ENCODE measurements at regions not wholly inside any gene's neighbourhood (a gene's known extent, or its start where the extent isn't known, plus 50 kb on each side); places are given as distances from the start of the nearest gene placed in this dataset.

GRCh38 chr21:41011098-41011731 is 156.7 kb upstream of the BACE2 start:
- WGBS (ENCODE audit: insufficient coverage, insufficient read length) = no CpG with 5 or more reads among the region's 16 CpGs
- Histone ChIP-seq H3K4me1 (ENCODE audit: control insufficient read depth, insufficient read depth, low read length) (peaks cover 3% of the 10 kb centered on the region; the same call in 1 of the 2 replicates), H3K27me3 (ENCODE audit: control insufficient read depth, insufficient read depth, low read length) (no peaks in the 10 kb centered on the region), H3K36me3 (ENCODE audit: control insufficient read depth, insufficient read depth, low read length) (no peaks in the 10 kb centered on the region), H3K4me3 (ENCODE audit: low read length) (no peak overlapping the region), H3K9me3 (ENCODE audit: control insufficient read depth, insufficient read depth, low read length) (no peaks in the 10 kb centered on the region), H3K27ac (ENCODE audit: low read length) (no peak overlapping the region)
- no peak for DNase-seq (ENCODE audit: low read depth, low spot score)

GRCh38 chr21:41011951-41012366 is 156.0 kb upstream of the BACE2 start:
- WGBS (ENCODE audit: insufficient coverage, insufficient read length) = no CpG with 5 or more reads among the region's 16 CpGs
- peaks cover 3% of the 10 kb centered on the region; the same call in 1 of the 2 replicates for H3K4me1 ChIP-seq (ENCODE audit: control insufficient read depth, insufficient read depth, low read length)
- no peaks in the 10 kb centered on the region for H3K36me3 ChIP-seq (ENCODE audit: control insufficient read depth, insufficient read depth, low read length)
- H3K27ac ChIP-seq (ENCODE audit: low read length) = no peak overlapping the region
- no peaks in the 10 kb centered on the region for H3K9me3 ChIP-seq (ENCODE audit: control insufficient read depth, insufficient read depth, low read length)
- H3K4me3 ChIP-seq (ENCODE audit: low read length) = no peak overlapping the region
- H3K27me3 ChIP-seq (ENCODE audit: control insufficient read depth, insufficient read depth, low read length) = no peaks in the 10 kb centered on the region
- DNase-seq (ENCODE audit: low read depth, low spot score) = no peak

- Histone ChIP-seq H3K36me3 (ENCODE audit: control insufficient read depth, insufficient read depth, low read length) (no peaks in the 10 kb centered on the region), H3K9me3 (ENCODE audit: control insufficient read depth, insufficient read depth, low read length) (no peaks in the 10 kb centered on the region), H3K4me1 (ENCODE audit: control insufficient read depth, insufficient read depth, low read length) (peaks cover 3% of the 10 kb centered on the region; the same call in 1 of the 2 replicates), H3K27me3 (ENCODE audit: control insufficient read depth, insufficient read depth, low read length) (no peaks in the 10 kb centered on the region), H3K27ac (ENCODE audit: low read length) (no peak overlapping the region), H3K4me3 (ENCODE audit: low read length) (no peak overlapping the region)
- 100% methylated on average over 3 of the region's 3 CpGs for WGBS (ENCODE audit: insufficient coverage, insufficient read length)
- no peak for DNase-seq (ENCODE audit: low read depth, low spot score)
Observed at GRCh38 chr21:41012425-41012824, 155.5 kb upstream of the BACE2 start.

DNA sequence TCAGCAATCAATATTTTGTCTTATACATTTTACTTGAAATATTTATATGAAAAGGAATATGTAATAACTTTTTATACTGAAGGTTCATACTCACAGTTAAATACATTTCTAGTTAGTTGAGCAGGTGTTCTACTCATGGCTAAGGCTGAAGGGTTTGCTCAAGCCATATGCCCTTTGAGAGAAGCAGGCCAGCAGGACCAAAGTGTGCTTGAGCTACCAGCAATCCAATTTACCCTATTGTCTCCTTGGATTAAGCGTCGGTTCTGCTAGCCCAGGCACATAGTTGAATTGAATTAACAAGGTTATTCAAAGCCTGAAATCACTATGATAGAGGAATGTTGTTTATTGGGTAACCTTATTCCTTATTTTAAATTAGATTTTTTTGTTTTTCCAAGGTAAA is 151.5 kb upstream of the BACE2 start:
- no peaks in the 10 kb centered on the region for H3K27me3 ChIP-seq (ENCODE audit: control insufficient read depth, insufficient read depth, low read length)
- no peaks in the 10 kb centered on the region for H3K9me3 ChIP-seq (ENCODE audit: control insufficient read depth, insufficient read depth, low read length)
- H3K4me1 ChIP-seq (ENCODE audit: control insufficient read depth, insufficient read depth, low read length) = no peaks in the 10 kb centered on the region
- no peak overlapping the region for H3K4me3 ChIP-seq (ENCODE audit: low read length)
- no peaks in the 10 kb centered on the region for H3K36me3 ChIP-seq (ENCODE audit: control insufficient read depth, insufficient read depth, low read length)
- H3K27ac ChIP-seq (ENCODE audit: low read length) = no peak overlapping the region
- DNase-seq (ENCODE audit: low read depth, low spot score) = no peak
- no CpG with 5 or more reads among the region's 2 CpGs for WGBS (ENCODE audit: insufficient coverage, insufficient read length)

GRCh38 chr21:41018431-41018830 is 149.5 kb upstream of the BACE2 start:
- Histone ChIP-seq H3K4me1 (ENCODE audit: control insufficient read depth, insufficient read depth, low read length) (no peaks in the 10 kb centered on the region), H3K9me3 (ENCODE audit: control insufficient read depth, insufficient read depth, low read length) (no peaks in the 10 kb centered on the region), H3K4me3 (ENCODE audit: low read length) (no peak overlapping the region), H3K27ac (ENCODE audit: low read length) (no peak overlapping the region), H3K27me3 (ENCODE audit: control insufficient read depth, insufficient read depth, low read length) (no peaks in the 10 kb centered on the region), H3K36me3 (ENCODE audit: control insufficient read depth, insufficient read depth, low read length) (no peaks in the 10 kb centered on the region)
- no CpG with 5 or more reads among the region's 2 CpGs for WGBS (ENCODE audit: insufficient coverage, insufficient read length)
- DNase-seq (ENCODE audit: low read depth, low spot score) = no peak

DNA sequence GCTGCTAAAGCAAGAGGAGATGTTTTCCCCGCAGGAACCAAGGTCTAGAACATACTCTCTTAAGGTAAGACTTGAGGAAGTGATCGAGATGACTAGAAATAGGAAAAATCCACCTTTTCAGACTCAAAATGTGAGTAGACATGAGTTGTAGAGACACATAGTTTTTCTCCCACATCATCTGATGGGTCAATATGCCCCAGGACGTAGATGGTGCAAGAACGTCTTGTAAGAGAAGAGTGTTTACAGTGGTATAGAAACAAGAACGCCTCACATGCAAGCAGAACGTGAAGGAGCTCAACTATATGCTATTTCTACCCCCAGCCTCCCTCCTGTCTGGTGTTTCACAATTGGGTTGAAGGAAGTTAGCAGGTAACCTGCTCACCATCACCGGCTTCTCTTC is 144.0 kb upstream of the BACE2 start:
- no peaks in the 10 kb centered on the region for H3K27me3 ChIP-seq (ENCODE audit: control insufficient read depth, insufficient read depth, low read length)
- WGBS (ENCODE audit: insufficient coverage, insufficient read length) = no CpG with 5 or more reads among the region's 7 CpGs
- H3K27ac ChIP-seq (ENCODE audit: low read length) = no peak overlapping the region
- no peaks in the 10 kb centered on the region for H3K9me3 ChIP-seq (ENCODE audit: control insufficient read depth, insufficient read depth, low read length)
- no peak overlapping the region for H3K4me3 ChIP-seq (ENCODE audit: low read length)
- H3K4me1 ChIP-seq (ENCODE audit: control insufficient read depth, insufficient read depth, low read length) = no peaks in the 10 kb centered on the region
- DNase-seq (ENCODE audit: low read depth, low spot score) = no peak
- no peaks in the 10 kb centered on the region for H3K36me3 ChIP-seq (ENCODE audit: control insufficient read depth, insufficient read depth, low read length)

DNA sequence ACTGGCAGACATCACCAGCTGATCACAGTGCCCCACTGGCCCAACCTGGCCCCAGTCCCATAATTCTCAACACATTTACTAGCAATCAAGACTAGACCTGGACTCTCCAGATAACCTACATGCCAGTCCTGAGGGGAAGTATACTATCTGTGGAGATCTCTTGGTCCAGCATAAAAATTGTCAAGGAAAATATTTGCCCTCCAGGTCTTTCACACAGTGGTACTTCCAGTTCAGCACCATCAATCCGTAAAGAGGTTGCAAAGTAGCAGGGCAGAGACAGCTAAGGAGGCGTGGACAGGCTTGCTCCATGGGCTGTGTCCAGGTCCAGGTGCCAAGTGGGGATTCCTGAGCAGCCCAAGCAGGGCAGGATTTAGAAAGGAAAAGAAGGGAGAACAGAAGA is 143.6 kb upstream of the BACE2 start:
- no peak overlapping the region for H3K4me3 ChIP-seq (ENCODE audit: low read length)
- DNase-seq (ENCODE audit: low read depth, low spot score) = no peak
- no peaks in the 10 kb centered on the region for H3K36me3 ChIP-seq (ENCODE audit: control insufficient read depth, insufficient read depth, low read length)
- no CpG with 5 or more reads among the region's 2 CpGs for WGBS (ENCODE audit: insufficient coverage, insufficient read length)
- no peak overlapping the region for H3K27ac ChIP-seq (ENCODE audit: low read length)
- H3K27me3 ChIP-seq (ENCODE audit: control insufficient read depth, insufficient read depth, low read length) = no peaks in the 10 kb centered on the region
- H3K4me1 ChIP-seq (ENCODE audit: control insufficient read depth, insufficient read depth, low read length) = no peaks in the 10 kb centered on the region
- H3K9me3 ChIP-seq (ENCODE audit: control insufficient read depth, insufficient read depth, low read length) = no peaks in the 10 kb centered on the region

- no peak overlapping the region for H3K27ac ChIP-seq (ENCODE audit: low read length)
- H3K36me3 ChIP-seq (ENCODE audit: control insufficient read depth, insufficient read depth, low read length) = no peaks in the 10 kb centered on the region
- H3K4me1 ChIP-seq (ENCODE audit: control insufficient read depth, insufficient read depth, low read length) = no peaks in the 10 kb centered on the region
- no CpG with 5 or more reads among the region's 13 CpGs for WGBS (ENCODE audit: insufficient coverage, insufficient read length)
- H3K4me3 ChIP-seq (ENCODE audit: low read length) = no peak overlapping the region
- H3K27me3 ChIP-seq (ENCODE audit: control insufficient read depth, insufficient read depth, low read length) = no peaks in the 10 kb centered on the region
- no peaks in the 10 kb centered on the region for H3K9me3 ChIP-seq (ENCODE audit: control insufficient read depth, insufficient read depth, low read length)
- no peak for DNase-seq (ENCODE audit: low read depth, low spot score)
Observed at GRCh38 chr21:41024746-41025254, 143.2 kb upstream of the BACE2 start.

DNA sequence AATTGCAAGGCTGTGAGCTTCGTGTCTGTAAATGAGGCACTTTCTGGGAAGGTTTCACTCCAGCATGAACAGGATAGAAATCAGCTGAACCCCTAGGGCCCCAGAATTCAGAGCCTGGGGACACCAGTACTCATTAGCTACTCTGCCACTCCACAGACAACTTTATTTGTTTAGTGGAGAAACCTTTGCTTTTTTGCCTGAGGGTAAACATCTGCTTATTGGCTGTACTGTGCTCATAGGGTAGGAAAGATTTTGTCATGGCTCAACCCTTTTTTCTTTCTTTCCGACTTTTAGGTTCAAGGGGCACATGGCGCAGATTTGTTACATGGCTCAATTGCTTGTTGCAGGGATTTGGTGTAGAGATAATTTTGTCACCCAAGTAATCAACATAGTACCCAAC is 138.4 kb upstream of the BACE2 start:
- DNase-seq (ENCODE audit: low read depth, low spot score) = no peak
- H3K36me3 ChIP-seq (ENCODE audit: control insufficient read depth, insufficient read depth, low read length) = no peaks in the 10 kb centered on the region
- H3K9me3 ChIP-seq (ENCODE audit: control insufficient read depth, insufficient read depth, low read length) = no peaks in the 10 kb centered on the region
- no peak overlapping the region for H3K4me3 ChIP-seq (ENCODE audit: low read length)
- H3K4me1 ChIP-seq (ENCODE audit: control insufficient read depth, insufficient read depth, low read length) = no peaks in the 10 kb centered on the region
- H3K27ac ChIP-seq (ENCODE audit: low read length) = no peak overlapping the region
- no peaks in the 10 kb centered on the region for H3K27me3 ChIP-seq (ENCODE audit: control insufficient read depth, insufficient read depth, low read length)
- WGBS (ENCODE audit: insufficient coverage, insufficient read length) = no CpG with 5 or more reads among the region's 3 CpGs

DNA sequence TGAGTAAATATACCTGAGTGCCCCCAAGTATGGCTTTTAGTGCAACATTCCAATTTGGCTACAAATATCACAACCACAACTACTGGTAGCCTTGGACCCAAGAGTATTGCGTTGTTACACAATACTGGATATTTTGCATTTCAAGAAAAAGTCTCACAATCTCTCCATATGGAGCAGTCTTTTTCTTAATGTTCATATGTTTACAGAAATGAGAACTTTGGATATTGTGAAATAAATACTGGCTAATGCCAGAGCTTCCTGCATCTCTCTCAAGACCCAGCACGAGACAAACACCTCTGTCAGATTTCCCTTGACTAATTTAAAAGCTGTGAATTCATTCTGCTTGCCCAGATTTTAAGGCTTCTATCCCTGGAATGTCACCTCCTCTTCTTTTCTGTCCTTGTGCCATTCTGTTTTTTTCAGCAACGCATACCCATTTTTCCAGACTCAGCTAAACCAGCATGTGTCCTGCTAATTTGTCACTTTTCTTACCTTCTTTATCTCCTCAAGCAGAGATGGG is 136.2 kb upstream of the BACE2 start:
- no peaks in the 10 kb centered on the region for H3K36me3 ChIP-seq (ENCODE audit: control insufficient read depth, insufficient read depth, low read length)
- H3K4me1 ChIP-seq (ENCODE audit: control insufficient read depth, insufficient read depth, low read length) = no peaks in the 10 kb centered on the region
- H3K9me3 ChIP-seq (ENCODE audit: control insufficient read depth, insufficient read depth, low read length) = no peaks in the 10 kb centered on the region
- H3K27me3 ChIP-seq (ENCODE audit: control insufficient read depth, insufficient read depth, low read length) = no peaks in the 10 kb centered on the region
- H3K27ac ChIP-seq (ENCODE audit: low read length) = no peak overlapping the region
- H3K4me3 ChIP-seq (ENCODE audit: low read length) = no peak overlapping the region
- no CpG with 5 or more reads among the region's 3 CpGs for WGBS (ENCODE audit: insufficient coverage, insufficient read length)
- no peak for DNase-seq (ENCODE audit: low read depth, low spot score)

DNA sequence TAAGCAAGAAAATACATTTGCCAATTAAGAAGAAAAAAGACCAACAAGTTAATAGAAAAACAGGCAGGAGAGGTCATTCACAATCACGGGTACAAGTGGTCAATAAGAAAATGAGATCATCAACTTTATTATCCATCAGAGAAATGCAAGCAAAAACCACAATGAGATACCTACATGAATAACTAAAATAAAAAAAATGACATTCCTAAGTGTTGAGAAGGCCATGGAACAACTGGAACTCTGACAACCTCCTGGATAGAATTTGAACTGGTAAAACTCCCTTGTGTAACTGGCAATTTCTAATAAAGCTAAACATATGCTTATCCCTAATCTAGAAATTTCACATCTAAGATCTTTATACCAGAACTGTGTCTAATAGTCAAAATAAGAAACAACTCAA is 135.4 kb upstream of the BACE2 start:
- no peaks in the 10 kb centered on the region for H3K27me3 ChIP-seq (ENCODE audit: control insufficient read depth, insufficient read depth, low read length)
- WGBS (ENCODE audit: insufficient coverage, insufficient read length) = no CpG with 5 or more reads among the region's 1 CpG
- DNase-seq (ENCODE audit: low read depth, low spot score) = no peak

More for the DNA sequence above, 135.4 kb upstream of the BACE2 start:
- Histone ChIP-seq H3K27ac (ENCODE audit: low read length) (no peak overlapping the region), H3K4me1 (ENCODE audit: control insufficient read depth, insufficient read depth, low read length) (no peaks in the 10 kb centered on the region), H3K36me3 (ENCODE audit: control insufficient read depth, insufficient read depth, low read length) (no peaks in the 10 kb centered on the region), H3K4me3 (ENCODE audit: low read length) (no peak overlapping the region), H3K9me3 (ENCODE audit: control insufficient read depth, insufficient read depth, low read length) (no peaks in the 10 kb centered on the region)
